CD4-positive, alpha-beta T cell treated with Interleukin-6 at 100 ng/mL for 8 hours (primary cell): ENCODE measurements at regions not wholly inside any gene's neighbourhood (a gene's known extent, or its start where the extent isn't known, plus 50 kb on each side); places are given as distances from the start of the nearest gene placed in this dataset.

Experiments used
- DNase-seq: peaks from one replicate; pipeline ENCODE4 v3.0.0-alpha.2; 2020; ENCODE audit warnings: mixed read lengths, low spot score

DNA sequence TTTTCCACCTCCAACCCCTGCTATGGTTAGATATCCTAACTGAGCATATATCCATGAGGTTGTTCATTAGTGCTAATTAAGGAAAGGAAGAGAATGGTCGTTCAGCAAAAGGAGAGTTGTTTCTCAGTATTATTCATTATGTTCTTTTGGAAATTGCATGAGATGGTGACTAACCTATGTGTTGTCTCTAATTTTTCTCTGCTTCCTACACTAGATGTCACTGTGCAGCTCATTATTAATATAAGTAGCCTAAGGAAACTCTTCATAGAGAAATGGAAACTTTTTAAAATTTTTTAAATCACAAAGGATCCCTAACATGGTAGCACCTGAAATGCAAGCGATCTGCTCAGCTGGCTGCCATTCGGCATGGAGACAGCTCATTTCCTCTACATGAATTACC lies 67.7 kb upstream of the FAM9A start:
- DNase-seq = no peak

GRCh38 chrX:8868070-8868773 lies 67.0 kb upstream of the FAM9A start:
- no peak for DNase-seq

GRCh38 chrX:8867406-8867805 lies 66.2 kb upstream of the FAM9A start:
- DNase-seq = no peak

DNA sequence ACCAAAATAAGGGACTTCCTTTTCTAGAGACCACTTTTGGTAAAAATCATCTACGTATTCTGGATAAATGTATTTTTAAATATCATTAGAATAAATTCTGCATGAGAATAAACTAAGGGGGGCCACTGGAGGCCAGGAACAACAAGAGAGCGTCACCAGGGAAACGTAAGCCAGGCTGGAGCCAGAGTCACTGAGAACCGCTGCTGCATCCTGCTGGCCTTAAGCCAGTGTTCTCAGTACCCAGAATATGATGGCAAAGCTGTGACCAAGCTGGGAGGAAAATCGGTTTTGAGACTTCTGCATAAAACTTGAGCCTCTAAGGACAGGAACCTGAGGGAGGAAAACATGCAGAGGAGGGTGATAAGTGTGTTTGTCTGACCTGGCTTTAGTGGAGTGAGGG lies 63.0 kb upstream of the FAM9A start:
- no peak for DNase-seq

GRCh38 chrX:8861908-8862307 lies 60.7 kb upstream of the FAM9A start:
- no peak for DNase-seq

- DNase-seq = no peak
Measured at GRCh38 chrX:8851231-8851886, 50.2 kb upstream of the FAM9A start.
